ENCODE measurements at regions not wholly inside any gene's neighbourhood (a gene's known extent, or its start where the extent isn't known, plus 50 kb on each side); places are given as distances from the start of the nearest gene placed in this dataset.

DNA sequence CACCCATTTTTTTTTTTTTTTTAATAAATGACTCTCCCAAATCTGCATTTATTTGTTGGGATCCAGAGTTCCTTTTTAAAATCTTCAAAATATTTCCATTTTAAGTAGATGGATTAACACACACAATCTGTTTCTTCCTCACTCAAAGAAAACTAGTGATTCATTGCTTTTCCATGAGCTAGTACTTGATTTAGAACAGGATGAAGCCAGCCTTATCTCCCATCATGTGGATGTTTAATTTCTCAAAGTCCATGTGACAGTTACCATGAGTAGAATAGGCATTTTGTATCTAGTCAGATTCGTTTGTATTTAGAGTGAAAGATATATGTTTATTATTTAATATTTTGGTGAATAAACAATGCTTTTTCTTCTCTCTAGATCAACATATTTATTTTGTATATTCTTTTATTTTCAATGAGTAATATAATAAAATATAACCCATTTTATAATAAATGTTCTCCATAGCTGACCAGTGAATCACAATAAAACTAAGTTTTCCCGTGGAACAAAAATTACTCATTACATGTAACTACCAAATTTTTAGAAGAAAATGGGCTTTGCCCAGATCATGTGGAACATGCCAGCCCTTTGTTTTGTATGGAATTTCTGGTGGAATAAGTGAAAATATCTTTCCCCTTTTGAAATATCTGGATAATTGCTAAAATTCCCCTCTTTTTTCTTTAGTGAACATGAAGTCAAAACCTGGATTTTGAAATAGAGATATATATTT lies 54.9 kb upstream of the RPS23 start:
- FAIRE-seq (no peak), DNase-seq (ENCODE audit: insufficient read length, low spot score) (no peak)

DNA sequence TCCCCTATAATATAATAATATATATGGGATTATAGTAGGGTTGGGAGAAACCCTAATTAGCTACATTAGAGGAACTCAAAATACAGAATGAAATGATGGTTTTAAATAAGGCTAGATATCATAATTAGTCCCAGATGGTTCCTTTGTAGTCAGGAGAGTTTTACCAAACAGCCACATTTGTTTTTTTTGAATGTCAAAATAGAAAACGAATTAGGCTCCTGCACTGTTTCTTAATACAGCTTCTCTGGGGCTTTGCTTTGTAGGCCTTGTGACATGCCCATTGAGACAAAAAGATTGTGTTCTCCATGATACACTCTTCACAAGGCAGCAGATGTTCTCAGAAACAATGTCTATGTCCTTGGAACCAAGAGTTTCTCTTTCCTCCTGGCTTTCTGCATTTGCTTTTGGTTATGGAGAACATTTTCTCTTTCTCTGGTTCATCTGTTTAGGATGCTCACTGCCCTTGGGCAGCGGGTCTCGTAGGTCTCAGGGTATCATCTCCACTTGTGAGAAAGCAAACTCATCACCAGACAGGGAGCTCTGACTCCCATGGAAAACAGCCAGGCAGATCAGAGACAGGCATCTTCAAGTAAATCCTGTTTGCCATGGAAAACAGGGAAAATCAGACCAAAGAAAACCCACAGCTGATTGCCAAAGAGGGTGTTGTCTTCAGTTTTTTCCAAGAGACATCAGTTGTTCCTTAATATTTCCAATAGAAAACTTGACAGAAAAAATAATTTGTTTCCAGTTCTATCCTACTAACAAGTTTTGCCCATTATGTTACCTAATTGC lies 54.1 kb upstream of the RPS23 start:
- DNase-seq (ENCODE audit: insufficient read length, low spot score) (no peak), FAIRE-seq (no peak)

DNA sequence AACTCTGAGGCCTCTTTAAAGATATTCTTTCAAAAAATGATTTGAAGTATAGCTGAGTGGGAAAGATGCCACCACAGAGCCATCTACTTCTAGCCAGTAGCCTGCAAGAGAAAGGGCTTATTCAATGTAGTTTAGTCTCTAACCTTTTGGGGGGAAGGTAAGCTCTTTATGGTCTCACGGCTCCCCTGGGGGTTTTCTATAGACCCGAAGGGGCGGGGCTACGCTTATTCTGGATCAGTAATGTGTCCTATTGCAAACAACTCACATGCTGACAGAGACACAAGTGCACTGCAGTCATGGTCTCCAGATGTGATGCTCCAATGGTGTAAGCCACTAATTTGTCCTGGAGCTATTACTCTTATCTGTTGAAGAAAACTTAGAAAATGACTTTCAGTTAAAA lies 53.4 kb upstream of the RPS23 start:
- FAIRE-seq, result no peak
- DNase-seq (ENCODE audit: insufficient read length, low spot score), result no peak

DNA sequence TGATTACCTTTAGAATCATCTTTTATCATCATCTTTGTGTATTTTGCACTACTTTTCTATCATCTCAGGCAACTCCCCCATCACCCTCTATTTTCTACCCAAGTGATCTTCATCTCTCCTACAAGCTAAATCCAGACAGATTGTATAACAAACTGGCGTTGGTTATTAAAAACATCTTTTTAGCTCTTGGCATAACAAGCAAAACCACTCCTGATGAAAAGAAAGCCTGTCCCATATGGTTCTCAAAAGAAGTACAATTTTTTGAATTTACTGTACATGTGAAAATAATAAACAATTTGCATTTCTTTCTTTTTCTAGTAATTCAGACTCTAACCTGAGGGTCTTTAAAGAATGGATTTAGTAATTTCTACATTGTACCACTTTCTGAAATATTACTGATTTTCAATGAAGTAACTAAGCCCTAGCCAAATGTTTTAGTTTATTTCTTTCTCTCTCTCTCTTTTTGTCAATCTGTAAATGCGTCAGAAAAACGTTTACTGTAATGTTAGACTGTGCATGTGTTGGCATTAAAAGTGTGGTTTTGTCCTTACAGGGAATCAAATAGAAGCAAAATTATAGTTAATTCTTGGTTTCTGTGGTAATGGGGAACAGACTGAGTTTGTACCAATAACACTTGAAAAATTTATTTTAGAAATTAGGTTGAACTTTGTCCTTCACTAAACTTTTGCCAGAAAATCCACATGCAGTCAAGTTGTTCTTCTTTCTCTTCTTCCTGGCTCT lies 52.5 kb upstream of the RPS23 start:
- no peak for FAIRE-seq

DNA sequence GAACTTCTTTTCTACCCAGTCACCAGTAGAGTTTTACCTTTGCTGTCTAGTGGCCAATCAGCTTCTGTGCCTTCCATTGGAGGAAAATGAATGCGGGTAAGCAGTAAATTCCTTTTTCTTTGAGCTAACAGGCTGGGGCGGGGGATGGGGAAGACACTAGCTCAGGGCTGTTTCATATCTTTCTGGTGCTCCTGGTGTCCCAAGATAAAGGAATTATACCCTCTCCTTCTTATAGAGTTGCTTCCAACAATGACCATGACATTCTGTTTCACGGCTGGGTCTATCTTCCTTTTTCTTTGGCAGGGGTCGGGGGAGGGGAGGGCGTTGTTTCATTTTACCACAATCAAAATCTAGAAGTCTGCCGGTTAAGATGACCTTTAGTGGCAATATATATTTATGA lies 51.2 kb upstream of the RPS23 start:
- FAIRE-seq (no peak), DNase-seq (ENCODE audit: insufficient read length, low spot score) (no peak)

More for the DNA sequence above, 52.5 kb upstream of the RPS23 start:
- no peak for DNase-seq (ENCODE audit: insufficient read length, low spot score)

All from HTR-8/SVneo (cell line).